ENCODE measurements at regions not wholly inside any gene's neighbourhood (a gene's known extent, or its start where the extent isn't known, plus 50 kb on each side); places are given as distances from the start of the nearest gene placed in this dataset.

DNA sequence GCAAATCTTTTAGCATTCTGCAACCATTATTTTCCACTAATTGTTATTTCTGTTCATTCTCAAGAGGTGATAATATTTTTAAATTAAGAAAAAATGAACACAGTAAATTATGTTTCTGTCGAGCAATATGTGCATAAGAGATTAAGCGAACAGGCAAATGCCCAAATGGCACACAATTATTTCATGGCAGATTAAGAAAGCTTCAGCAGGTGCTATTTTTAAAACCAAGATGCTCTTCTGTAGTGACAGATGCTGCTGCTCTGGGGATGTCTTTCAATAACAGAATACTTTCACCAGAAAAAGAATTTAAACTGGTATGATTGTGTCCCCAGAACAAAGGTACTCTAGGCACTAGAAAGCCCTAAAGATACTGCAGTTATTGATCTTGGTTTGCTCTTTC is 412.7 kb upstream of the SORCS1 start:
- Histone ChIP-seq H3K4me3 (ENCODE audit: low read length) (no peak overlapping the region), H3K79me2 (ENCODE audit: low read length) (no peaks in the 10 kb centered on the region), H3K9me3 (ENCODE audit: low read length) (no peaks in the 10 kb centered on the region), H3F3A (ENCODE audit: low read length, unreplicated experiment) (no peaks in the 10 kb centered on the region), H3K9me2 (replicated peaks; ENCODE audit: low read length) (no peaks in the 10 kb centered on the region), H3K4me2 (ENCODE audit: low read length) (no peak overlapping the region), H3K27me3 (ENCODE audit: low read length) (no peaks in the 10 kb centered on the region), H3K36me3 (ENCODE audit: low read depth, low read length) (no peaks in the 10 kb centered on the region), H3K4me1 (ENCODE audit: insufficient read depth, low read length) (no peaks in the 10 kb centered on the region), H3K27ac (ENCODE audit: low read length) (no peak overlapping the region), H4K20me1 (ENCODE audit: low read length) (no peaks in the 10 kb centered on the region), H2AFZ (ENCODE audit: low read length) (no peak overlapping the region), H3K9ac (ENCODE audit: low read length) (no peak overlapping the region)
- no TSS peak for BruUV-seq (replicated peaks)
- ATAC-seq (no peak), DNase-seq (no peak)
- ChIA-PET CTCF (no interaction called here), POLR2A (ENCODE audit: unreplicated experiment) (no interaction called here)
- TF ChIP-seq, protein P1, sequence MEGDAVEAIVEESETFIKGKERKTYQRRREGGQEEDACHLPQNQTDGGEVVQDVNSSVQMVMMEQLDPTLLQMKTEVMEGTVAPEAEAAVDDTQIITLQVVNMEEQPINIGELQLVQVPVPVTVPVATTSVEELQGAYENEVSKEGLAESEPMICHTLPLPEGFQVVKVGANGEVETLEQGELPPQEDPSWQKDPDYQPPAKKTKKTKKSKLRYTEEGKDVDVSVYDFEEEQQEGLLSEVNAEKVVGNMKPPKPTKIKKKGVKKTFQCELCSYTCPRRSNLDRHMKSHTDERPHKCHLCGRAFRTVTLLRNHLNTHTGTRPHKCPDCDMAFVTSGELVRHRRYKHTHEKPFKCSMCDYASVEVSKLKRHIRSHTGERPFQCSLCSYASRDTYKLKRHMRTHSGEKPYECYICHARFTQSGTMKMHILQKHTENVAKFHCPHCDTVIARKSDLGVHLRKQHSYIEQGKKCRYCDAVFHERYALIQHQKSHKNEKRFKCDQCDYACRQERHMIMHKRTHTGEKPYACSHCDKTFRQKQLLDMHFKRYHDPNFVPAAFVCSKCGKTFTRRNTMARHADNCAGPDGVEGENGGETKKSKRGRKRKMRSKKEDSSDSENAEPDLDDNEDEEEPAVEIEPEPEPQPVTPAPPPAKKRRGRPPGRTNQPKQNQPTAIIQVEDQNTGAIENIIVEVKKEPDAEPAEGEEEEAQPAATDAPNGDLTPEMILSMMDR (conservative IDR thresholded peaks at IDR 0.05; ENCODE audit: low read depth, low read length): no peak
- TF ChIP-seq EZH2 (IDR thresholded peaks at IDR 0.05; ENCODE audit: low read length, unreplicated experiment) (no peak), EZH2phosphoT487 (IDR thresholded peaks at IDR 0.05; ENCODE audit: borderline replicate concordance, low read length) (no peak)
- intact Hi-C loops (cut with micrococcal nuclease): no loop called here

DNA sequence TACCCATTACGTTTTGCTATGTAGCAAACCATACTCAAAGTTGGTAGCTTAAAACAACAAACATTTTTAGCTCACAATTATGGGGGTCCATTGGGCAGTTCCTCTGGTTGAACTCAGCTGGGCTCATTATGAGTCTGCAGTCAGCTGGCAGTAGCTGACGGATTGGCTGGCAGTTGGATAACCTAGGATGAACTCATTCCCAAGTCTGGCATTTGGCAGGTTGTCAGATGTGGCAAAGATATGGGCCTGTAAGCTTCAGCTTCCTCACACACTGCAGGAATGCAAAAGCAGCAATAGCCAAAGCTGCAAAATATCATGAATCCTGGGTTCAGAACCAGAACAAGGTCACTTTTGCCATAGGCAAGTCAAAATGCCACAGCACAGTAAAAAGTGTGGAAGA is 412.2 kb upstream of the SORCS1 start:
- BruUV-seq (replicated peaks): no TSS peak

DNA sequence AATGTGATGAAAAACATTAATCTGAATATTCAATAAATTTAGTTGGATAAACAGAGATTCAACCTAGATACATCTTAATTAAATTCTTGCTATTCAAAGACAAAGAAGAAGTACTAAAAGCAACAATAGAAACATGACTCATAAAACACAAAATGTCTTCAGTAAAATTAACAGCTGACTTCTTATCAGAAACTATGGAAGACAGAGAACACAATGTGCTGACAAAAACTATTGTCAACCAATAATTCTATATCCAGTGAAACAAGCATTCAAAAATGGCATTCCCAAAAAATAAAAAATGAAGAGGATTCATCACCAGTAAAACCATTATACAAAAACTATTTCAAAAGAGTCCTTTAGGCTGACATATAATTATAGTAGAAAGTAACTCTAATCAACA is 400.5 kb upstream of the SORCS1 start:
- intact Hi-C loops (cut with micrococcal nuclease): no loop called here
- ChIA-PET CTCF (no interaction called here), POLR2A (ENCODE audit: unreplicated experiment) (no interaction called here)
- H3K9me3 ChIP-seq (ENCODE audit: low read length): peaks cover 4% of the 10 kb centered on the region; the same call in 1 of the 2 replicates
- no TSS peak for BruUV-seq (replicated peaks)
- no peaks in the 10 kb centered on the region for H3K9me2 ChIP-seq (replicated peaks; ENCODE audit: low read length)
- no peaks in the 10 kb centered on the region; the same call in 1 of the 2 replicates for H3K36me3 ChIP-seq (ENCODE audit: low read depth, low read length)
- H3K4me1 ChIP-seq (ENCODE audit: insufficient read depth, low read length): no peaks in the 10 kb centered on the region
- DNase-seq (no peak), ATAC-seq (no peak)
- H3F3A ChIP-seq (ENCODE audit: low read length, unreplicated experiment): no peaks in the 10 kb centered on the region
- TF ChIP-seq, protein P1 (conservative IDR thresholded peaks at IDR 0.05; ENCODE audit: low read depth, low read length): no peak
- H3K4me3 ChIP-seq (ENCODE audit: low read length): no peak overlapping the region
- H3K27ac ChIP-seq (ENCODE audit: low read length): no peak overlapping the region
- H4K20me1 ChIP-seq (ENCODE audit: low read length): no peaks in the 10 kb centered on the region
- H3K9ac ChIP-seq (ENCODE audit: low read length): no peak overlapping the region
- no peak overlapping the region for H2AFZ ChIP-seq (ENCODE audit: low read length)
- no peak overlapping the region for H3K4me2 ChIP-seq (ENCODE audit: low read length)
- H3K79me2 ChIP-seq (ENCODE audit: low read length): no peaks in the 10 kb centered on the region
- no peaks in the 10 kb centered on the region for H3K27me3 ChIP-seq (ENCODE audit: low read length)

More for the DNA sequence above, 412.2 kb upstream of the SORCS1 start:
- DNase-seq (peak; percentile 40), ATAC-seq (peak; percentile 55)
- Histone ChIP-seq H3K27me3 (ENCODE audit: low read length) (no peaks in the 10 kb centered on the region), H3K79me2 (ENCODE audit: low read length) (no peaks in the 10 kb centered on the region), H3K9me2 (replicated peaks; ENCODE audit: low read length) (no peaks in the 10 kb centered on the region), H4K20me1 (ENCODE audit: low read length) (no peaks in the 10 kb centered on the region), H2AFZ (ENCODE audit: low read length) (no peak overlapping the region), H3K4me1 (ENCODE audit: insufficient read depth, low read length) (no peaks in the 10 kb centered on the region), H3K36me3 (ENCODE audit: low read depth, low read length) (no peaks in the 10 kb centered on the region), H3K9ac (ENCODE audit: low read length) (no peak overlapping the region), H3K27ac (ENCODE audit: low read length) (no peak overlapping the region), H3K9me3 (ENCODE audit: low read length) (no peaks in the 10 kb centered on the region), H3K4me3 (ENCODE audit: low read length) (no peak overlapping the region), H3K4me2 (ENCODE audit: low read length) (no peak overlapping the region), H3F3A (ENCODE audit: low read length, unreplicated experiment) (no peaks in the 10 kb centered on the region)
- ChIA-PET POLR2A (ENCODE audit: unreplicated experiment) (no interaction called here), CTCF (no interaction called here)
- TF ChIP-seq, protein P1 (conservative IDR thresholded peaks at IDR 0.05; ENCODE audit: low read depth, low read length): no peak
- TF ChIP-seq EZH2phosphoT487 (IDR thresholded peaks at IDR 0.05; ENCODE audit: borderline replicate concordance, low read length) (no peak), EZH2 (IDR thresholded peaks at IDR 0.05; ENCODE audit: low read length, unreplicated experiment) (no peak)
- intact Hi-C loops (cut with micrococcal nuclease): no loop called here
